ENCODE measurements at regions not wholly inside any gene's neighbourhood (a gene's known extent, or its start where the extent isn't known, plus 50 kb on each side); places are given as distances from the start of the nearest gene placed in this dataset.

DNA sequence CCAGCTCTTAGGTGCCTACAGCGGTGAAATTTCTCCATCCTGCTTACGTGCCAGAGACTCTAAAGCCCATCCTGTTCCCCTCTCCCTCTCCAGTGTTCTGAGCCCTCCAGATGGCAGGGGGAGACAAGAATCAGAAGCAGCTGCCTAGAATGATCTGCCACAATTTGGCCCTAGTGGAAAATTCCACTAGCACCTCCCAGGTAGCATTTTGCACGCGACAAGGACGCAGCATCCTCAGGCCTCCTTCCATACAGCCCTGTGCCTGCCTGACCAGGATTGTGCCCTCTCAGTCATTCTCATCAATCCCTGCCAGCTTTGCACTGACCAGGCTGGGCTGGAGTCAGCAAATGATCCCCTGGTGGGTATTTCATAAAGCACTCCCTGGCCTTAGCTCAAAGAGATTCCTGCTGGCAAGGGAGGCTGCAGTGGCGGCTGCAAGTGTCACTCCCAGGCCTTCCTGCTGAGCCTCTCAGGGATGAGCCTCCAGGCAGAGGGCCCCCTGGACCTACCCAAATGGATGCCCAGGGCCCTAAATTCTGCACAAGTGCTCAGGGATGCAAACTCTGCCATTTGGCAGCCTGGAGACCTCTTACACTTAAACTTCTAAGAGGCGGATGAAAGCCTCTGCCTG lies 130.2 kb upstream of the ATP2B2 start:
- no peaks in the 10 kb centered on the region for H3K4me1 ChIP-seq
- no peaks in the 10 kb centered on the region for H3K36me3 ChIP-seq
- DNase-seq: peak; percentile 22
- H3K4me3 ChIP-seq: no peak overlapping the region
- no peak overlapping the region for H3K27ac ChIP-seq
- WGBS, 5 donors: 72 to 84% (median 82%) methylated on average over 6 to 7 of the region's 7 CpGs
- intact Hi-C loops (cut with DNase I; ENCODE audit: low total_unique reads): no loop called here
- TF ChIP-seq CTCF (IDR thresholded peaks at IDR 0.05 in 8 of 11, conservative IDR thresholded peaks at IDR 0.05 in 3 of 11) (no peak), POLR2AphosphoS5 (IDR thresholded peaks at IDR 0.05) (no peak), POLR2A (IDR thresholded peaks at IDR 0.05) (no peak)
- H3K27me3 ChIP-seq (replicated peaks in 1 of 7): peaks cover 0 to 46% (median 0%) of the 10 kb centered on the region in 7 donors
- peaks cover 3 to 42% (median 32%) of the 10 kb centered on the region in 8 donors for H3K9me3 ChIP-seq

DNA sequence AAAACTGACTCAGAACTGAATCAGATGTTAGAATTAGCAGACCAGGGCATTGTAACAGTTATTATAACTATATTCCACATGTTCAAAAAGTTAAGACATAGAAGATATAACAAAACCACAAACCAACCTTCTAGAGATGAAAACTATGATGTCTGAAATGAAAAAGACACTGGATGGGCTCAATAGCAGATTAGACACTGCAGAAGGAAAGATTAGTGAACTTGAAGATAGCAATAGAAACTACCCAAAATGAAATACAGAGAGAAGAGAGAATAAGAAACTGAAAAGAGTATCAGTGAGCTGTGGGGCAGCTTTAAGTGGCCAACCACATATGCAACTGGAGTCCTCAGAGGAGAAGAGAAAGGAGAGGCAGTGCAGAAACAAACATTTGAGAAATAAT lies 132.0 kb upstream of the ATP2B2 start:
- Histone ChIP-seq H3K9me3 (peaks cover 3 to 42% (median 32%) of the 10 kb centered on the region in 8 donors), H3K4me1 (no peaks in the 10 kb centered on the region), H3K36me3 (no peaks in the 10 kb centered on the region), H3K27ac (no peak overlapping the region), H3K4me3 (no peak overlapping the region), H3K27me3 (replicated peaks in 1 of 7) (peaks cover 0 to 54% (median 0%) of the 10 kb centered on the region in 7 donors)
- intact Hi-C loops (cut with DNase I; ENCODE audit: low total_unique reads): no loop called here
- DNase-seq: no peak
- TF ChIP-seq POLR2AphosphoS5 (IDR thresholded peaks at IDR 0.05): no peak
- no peak for TF ChIP-seq CTCF (IDR thresholded peaks at IDR 0.05 in 8 of 11, conservative IDR thresholded peaks at IDR 0.05 in 3 of 11)
- TF ChIP-seq POLR2A (IDR thresholded peaks at IDR 0.05): no peak

- H3K4me1 ChIP-seq: no peaks in the 10 kb centered on the region
- no peak for TF ChIP-seq CTCF (IDR thresholded peaks at IDR 0.05 in 8 of 11, conservative IDR thresholded peaks at IDR 0.05 in 3 of 11)
- no peak for TF ChIP-seq POLR2AphosphoS5 (IDR thresholded peaks at IDR 0.05)
- no peak for TF ChIP-seq POLR2A (IDR thresholded peaks at IDR 0.05)
- peaks cover 3 to 42% (median 32%) of the 10 kb centered on the region in 8 donors for H3K9me3 ChIP-seq
- H3K27me3 ChIP-seq (replicated peaks in 1 of 7): peaks cover 0 to 56% (median 0%) of the 10 kb centered on the region in 7 donors
- H3K27ac ChIP-seq: no peak overlapping the region
- intact Hi-C loops (cut with DNase I; ENCODE audit: low total_unique reads): no loop called here
- H3K4me3 ChIP-seq: no peak overlapping the region
- H3K36me3 ChIP-seq: no peaks in the 10 kb centered on the region
- DNase-seq: no peak
Measured at GRCh38 chr3:10638466-10638865, 133.1 kb upstream of the ATP2B2 start.

GRCh38 chr3:10641760-10642159 lies 136.4 kb upstream of the ATP2B2 start:
- H3K4me3 ChIP-seq: no peak overlapping the region
- intact Hi-C loops (cut with DNase I; ENCODE audit: low total_unique reads): no loop called here
- 91 to 98% (median 95%) methylated on average over 2 of the region's 2 CpGs for WGBS, 5 donors
- peaks cover 0 to 39% (median 0%) of the 10 kb centered on the region in 7 donors for H3K27me3 ChIP-seq (replicated peaks in 1 of 7)
- DNase-seq: no peak
- no peaks in the 10 kb centered on the region for H3K36me3 ChIP-seq
- TF ChIP-seq POLR2A (IDR thresholded peaks at IDR 0.05) (no peak), POLR2AphosphoS5 (IDR thresholded peaks at IDR 0.05) (no peak), CTCF (IDR thresholded peaks at IDR 0.05 in 8 of 11, conservative IDR thresholded peaks at IDR 0.05 in 3 of 11) (no peak)
- H3K9me3 ChIP-seq: peaks cover 3 to 31% (median 26%) of the 10 kb centered on the region in 8 donors
- no peaks in the 10 kb centered on the region for H3K4me1 ChIP-seq
- no peak overlapping the region for H3K27ac ChIP-seq
